ENCODE measurements at regions not wholly inside any gene's neighbourhood (a gene's known extent, or its start where the extent isn't known, plus 50 kb on each side); places are given as distances from the start of the nearest gene placed in this dataset.

DNA sequence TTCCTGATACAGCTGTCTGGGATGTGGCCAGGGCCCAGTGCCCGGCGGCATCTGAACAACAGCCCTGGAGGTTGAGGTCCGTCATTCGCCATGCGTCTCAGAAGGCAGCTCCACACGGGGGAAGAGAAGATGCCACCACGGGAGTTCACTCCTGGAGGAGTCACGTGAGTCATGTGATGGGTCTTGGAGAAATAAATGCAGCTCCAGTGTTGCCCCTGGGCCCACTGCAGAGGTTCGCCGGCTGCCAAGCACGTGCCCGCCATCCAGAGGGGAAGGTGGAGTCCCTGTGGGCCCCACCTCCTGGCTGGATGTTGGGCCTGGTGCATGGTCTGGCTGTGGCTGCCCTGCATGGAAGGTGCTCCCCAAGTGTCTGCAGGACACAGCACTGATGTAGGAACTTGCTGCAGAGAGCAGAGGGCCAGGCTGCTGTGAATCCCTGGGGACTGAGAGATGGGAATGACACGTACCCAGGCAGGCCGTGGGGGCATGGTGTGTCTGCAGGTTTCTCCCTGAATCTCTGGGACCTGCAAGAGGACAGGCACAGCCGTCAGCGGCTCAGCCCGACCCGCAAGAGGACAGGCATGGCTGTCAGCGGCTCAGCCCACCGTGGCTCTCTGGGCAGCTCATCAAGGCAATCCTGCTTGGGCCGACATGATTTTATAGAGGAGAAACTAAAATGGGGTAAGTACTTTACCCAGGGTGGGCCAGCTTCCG is 418.3 kb upstream of the IRX4 start:
- DNase-seq (ENCODE audit: low read depth in 1 of 2, low spot score in 1 of 2) = no peak

- no peak for DNase-seq (ENCODE audit: low read depth in 1 of 2, low spot score in 1 of 2)
Measured at GRCh38 chr5:2300421-2300820, 417.7 kb upstream of the IRX4 start.

DNA sequence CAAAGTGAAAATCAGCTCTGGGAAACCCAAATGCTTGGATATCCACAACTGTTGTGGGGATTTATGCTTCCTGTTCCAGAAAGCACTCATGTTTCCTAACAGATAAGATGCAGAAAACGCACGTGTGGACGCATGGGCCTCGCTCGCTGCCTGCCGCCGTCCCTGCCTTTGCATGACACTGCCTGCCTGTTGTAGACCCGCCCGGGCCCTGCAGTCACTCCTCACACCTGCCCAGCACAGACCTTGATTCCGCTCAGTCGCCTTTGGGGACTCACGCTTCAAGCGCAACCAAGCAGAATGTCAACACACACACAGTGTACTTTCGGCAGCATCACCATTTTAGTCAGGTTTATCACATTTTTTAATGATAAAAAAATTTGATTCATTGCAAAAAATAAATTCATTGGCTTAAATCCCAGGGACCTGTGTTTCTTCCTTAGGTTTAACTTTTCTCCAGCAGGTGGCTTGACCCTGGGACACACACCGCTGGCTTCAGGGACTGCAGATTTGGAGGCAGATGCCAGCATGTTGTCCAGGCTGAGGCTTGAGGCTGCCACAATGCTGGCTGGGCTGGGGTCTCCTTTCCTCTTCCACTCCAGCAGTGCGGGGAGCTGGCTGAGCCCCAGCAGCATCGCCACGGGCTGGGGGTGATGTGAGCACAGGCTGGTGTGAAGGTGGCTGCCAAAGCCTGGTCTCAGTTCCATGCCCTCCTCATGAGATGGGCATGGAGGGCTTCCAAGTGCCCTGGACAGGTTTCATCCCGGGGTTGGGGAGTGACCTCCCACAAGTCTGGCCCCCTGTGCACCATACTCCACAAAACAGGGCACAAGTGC is 416.9 kb upstream of the IRX4 start:
- no peak for DNase-seq (ENCODE audit: low read depth in 1 of 2, low spot score in 1 of 2)

DNA sequence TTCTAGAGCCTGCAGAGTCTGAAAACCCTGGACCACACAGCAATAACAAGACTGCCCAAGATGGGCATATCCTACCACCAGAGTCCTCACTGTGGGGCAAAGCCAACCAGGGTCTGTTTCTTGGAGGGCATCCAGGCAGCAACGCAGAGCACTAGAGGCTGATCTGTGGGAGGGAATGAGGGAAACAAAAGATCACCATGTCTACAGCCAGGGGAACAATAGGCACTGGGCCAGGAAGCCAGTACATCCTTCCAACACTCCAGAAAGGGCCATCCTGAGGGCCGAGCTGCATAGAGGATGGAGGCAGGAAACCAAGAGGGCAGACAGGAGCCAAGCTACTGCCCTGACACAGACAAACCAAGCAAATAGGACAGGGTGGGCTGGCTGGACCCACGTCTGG is 416.1 kb upstream of the IRX4 start:
- no peak for DNase-seq (ENCODE audit: low read depth in 1 of 2, low spot score in 1 of 2)

DNA sequence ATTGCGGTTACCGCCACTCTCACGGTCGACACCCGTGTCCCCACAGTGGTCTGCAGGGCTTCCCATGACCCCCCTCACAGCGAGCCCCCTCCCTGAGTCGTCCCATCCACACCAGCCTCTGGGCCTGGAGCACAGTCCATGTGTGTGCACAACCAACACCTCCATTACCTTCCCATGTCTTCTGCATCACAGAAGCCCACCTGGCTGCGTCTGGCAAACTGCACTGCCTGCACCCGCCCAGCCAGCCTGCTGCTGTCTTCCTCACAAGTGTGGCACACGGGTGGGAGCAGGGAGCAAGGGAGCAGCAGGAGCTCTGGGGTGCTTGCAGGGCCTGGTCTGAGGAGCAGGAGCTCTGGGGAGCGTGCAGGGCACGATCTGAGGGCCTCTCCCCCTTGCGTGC is 415.3 kb upstream of the IRX4 start:
- DNase-seq (ENCODE audit: low read depth in 1 of 2, low spot score in 1 of 2) = no peak

DNA sequence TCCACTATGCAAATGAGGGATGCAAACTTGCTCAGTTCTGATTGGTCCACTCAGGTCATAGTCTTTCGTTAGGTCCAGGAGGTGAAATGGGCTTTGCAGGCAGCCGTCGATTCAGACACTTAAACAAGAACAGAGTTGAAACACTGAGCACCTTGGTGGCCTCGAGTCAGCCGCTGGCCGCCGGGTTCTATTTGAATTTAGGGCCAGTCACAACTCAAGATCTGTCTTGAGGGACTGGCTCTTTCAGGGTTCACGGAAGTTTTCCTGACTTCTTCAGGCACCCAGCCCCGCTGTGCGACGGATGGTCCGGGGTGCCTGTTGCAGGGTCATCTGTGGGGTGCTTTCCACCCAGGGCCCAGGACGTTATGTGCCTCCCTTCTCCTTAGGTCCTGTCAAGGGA is 412.8 kb upstream of the IRX4 start:
- no peak for DNase-seq (ENCODE audit: low read depth in 1 of 2, low spot score in 1 of 2)

DNA sequence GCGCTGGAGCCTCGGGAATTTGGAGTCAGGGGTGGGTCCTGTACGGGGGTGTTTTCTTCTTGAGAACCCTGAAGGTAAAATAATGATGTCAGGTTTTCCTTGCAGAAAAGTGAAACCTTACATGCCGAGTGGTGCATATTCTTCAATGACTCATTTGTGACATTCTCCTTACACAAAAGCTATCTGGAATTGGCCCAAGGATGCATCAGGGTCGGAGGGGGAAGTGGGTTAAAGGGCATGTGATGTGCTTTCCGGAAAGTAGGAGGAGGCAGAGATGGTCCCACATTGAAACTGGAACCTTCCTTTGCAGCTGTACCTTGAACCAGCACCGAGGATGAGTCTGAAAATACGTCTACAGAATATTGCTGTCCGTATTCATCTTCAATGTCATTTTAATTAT is 411.2 kb upstream of the IRX4 start:
- no peak for DNase-seq (ENCODE audit: low read depth in 1 of 2, low spot score in 1 of 2)

GRCh38 chr5:2291146-2291840 is 408.6 kb upstream of the IRX4 start:
- no peak for DNase-seq (ENCODE audit: low read depth in 1 of 2, low spot score in 1 of 2)

- no peak for DNase-seq (ENCODE audit: low read depth in 1 of 2, low spot score in 1 of 2)
Measured at GRCh38 chr5:2289380-2289779, 406.7 kb upstream of the IRX4 start.

DNA sequence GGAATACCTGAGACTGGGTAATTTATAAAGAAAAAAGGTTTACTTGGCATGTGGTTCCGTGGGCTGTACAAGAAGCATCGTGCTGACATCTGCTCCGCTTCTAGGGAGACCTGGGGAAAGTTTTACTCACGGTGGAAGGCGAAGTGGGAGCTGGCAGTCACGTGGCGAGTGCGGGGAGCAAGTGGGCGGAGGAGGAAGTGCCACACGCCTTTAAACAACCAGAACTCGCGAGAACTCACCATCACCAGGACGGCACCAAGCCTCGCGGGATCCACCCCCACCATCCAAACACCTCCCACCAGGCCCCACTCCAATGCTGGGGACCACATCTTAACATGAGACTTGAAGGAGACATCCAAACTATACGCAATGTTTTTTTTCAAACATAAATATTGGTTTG is 406.2 kb upstream of the IRX4 start:
- no peak for DNase-seq (ENCODE audit: low read depth in 1 of 2, low spot score in 1 of 2)

DNA sequence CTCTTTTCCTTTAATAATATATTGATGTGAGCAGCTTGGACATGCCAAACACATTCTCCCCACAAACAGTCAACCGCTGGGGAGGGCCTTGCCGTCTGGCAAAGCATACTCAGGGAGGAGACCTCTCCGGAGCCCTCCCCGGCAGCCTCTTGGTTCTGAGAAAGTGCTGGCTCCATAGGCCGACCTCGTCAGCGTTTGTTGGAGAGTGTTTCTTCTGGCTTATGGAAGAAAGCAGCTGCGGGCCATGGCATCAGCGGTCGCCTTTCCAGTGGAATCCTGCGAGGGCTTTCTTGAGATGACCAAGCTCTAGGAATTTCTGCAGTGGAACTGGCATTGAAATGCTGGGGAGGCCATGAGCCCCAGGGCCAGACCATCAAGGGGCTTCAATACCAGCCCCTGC is 405.7 kb upstream of the IRX4 start:
- no peak for DNase-seq (ENCODE audit: low read depth in 1 of 2, low spot score in 1 of 2)

DNA sequence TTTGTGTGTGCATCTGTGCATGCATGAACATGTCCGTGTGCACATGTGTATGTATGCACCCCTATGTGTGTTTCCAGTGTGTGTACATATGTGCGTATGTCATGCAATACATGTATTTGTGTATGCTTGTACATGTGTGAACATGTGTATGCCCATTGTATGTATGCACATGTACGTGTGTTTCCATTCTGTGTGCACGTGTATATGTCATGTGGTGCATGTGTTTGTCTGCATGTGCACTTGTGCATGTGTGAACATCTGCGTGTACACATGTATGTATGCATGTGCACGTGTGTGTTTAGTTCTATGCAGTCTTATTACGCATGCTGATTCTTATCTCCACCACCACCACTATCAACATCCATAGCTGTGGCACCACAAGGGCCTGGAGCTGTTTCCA is 403.5 kb upstream of the IRX4 start:
- DNase-seq (ENCODE audit: low read depth in 1 of 2, low spot score in 1 of 2) = no peak

- DNase-seq (ENCODE audit: low read depth in 1 of 2, low spot score in 1 of 2) = no peak
Measured at GRCh38 chr5:2284678-2285077, 402.0 kb upstream of the IRX4 start.

GRCh38 chr5:2283481-2284045 is 400.8 kb upstream of the IRX4 start:
- no peak for DNase-seq (ENCODE audit: low read depth in 1 of 2, low spot score in 1 of 2)

GRCh38 chr5:2282893-2283292 is 400.2 kb upstream of the IRX4 start:
- DNase-seq (ENCODE audit: low read depth in 1 of 2, low spot score in 1 of 2) = no peak

- no peak for DNase-seq (ENCODE audit: low read depth in 1 of 2, low spot score in 1 of 2)
Measured at GRCh38 chr5:2282034-2282690, 399.4 kb upstream of the IRX4 start.

DNA sequence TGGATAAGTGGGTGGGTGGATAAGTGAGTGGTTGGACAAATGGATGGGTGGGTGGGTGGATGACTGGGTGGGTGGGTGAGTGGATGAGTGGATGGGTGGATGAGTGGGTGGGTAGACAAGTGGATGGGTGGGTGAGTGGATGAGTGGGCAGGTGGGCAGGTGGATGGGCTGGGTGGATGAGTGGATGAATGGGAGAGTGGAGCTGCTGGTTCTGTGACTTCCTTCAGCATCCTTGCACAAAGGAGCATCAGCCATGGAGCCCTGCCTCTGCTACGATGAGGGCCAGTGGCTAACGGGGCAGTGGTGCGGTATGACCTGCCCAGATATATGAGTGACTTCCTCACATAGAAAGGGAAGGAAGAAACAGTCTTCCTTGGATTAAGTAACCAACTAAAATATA is 398.7 kb upstream of the IRX4 start:
- DNase-seq (ENCODE audit: low read depth in 1 of 2, low spot score in 1 of 2) = no peak

DNA sequence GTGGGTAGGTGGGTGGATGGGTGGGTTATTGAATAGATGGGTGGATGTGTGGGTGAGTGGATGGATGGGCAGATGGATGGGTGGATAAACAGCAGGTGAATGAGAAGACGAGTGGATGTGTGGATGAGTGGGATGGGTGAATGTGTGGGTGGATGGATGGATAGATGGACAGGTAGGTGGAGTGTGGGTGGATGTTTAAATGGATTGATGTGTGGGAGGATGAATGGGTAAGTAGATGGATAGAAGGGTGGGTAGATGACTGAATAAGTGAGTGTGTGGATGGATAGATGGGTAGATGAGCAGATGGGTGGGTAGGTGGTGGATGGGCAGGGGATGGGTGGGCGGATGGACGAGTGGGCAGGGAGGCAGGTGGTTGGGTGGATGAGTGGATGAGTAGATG is 397.6 kb upstream of the IRX4 start:
- DNase-seq (ENCODE audit: low read depth in 1 of 2, low spot score in 1 of 2) = no peak

GRCh38 chr5:2278825-2279456 is 396.2 kb upstream of the IRX4 start:
- DNase-seq (ENCODE audit: low read depth in 1 of 2, low spot score in 1 of 2) = no peak

- DNase-seq (ENCODE audit: low read depth in 1 of 2, low spot score in 1 of 2) = no peak
Measured at GRCh38 chr5:2277886-2278285, 395.2 kb upstream of the IRX4 start.

GRCh38 chr5:2276101-2276500 is 393.4 kb upstream of the IRX4 start:
- DNase-seq (ENCODE audit: low read depth in 1 of 2, low spot score in 1 of 2) = no peak

All from stimulated activated CD4-positive, alpha-beta T cell treated with anti-CD3 and anti-CD28 coated beads, Interleukin-15, amount 100 ng/mL, for 1 hour (primary cell).